Umbilical cord (tissue), 1 donor: ENCODE measurements at regions not wholly inside any gene's neighbourhood (a gene's known extent, or its start where the extent isn't known, plus 50 kb on each side); places are given as distances from the start of the nearest gene placed in this dataset.
A peak's percentile ranks its signal among the peaks of the same experiment; 100 is the strongest.

Experiments used
- DNase-seq: peaks from one replicate; pipeline ENCODE4 v3.0.0-alpha.2; 2015; ENCODE audit warnings: low spot score

DNA sequence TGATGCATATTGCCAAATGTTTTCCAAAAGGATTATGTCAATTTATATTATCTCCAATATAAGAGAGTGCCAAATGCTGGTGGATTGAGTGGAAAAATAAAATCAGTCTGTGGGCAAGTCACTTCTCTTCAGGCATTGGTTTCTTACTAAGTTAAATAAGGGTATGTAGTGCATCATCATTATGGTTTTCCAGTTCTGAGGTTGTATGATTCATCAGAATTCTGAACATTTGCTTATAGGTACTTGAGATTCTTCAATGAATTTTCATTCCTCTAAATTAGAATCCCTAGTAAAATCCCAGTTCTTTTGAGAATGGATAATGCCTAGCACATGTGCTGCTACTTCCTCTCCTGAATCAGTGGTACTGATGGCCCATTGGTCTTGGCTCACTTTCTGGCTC lies 188.9 kb upstream of the OSR1 start:
- no peak for DNase-seq

- DNase-seq: no peak
These were observed 187.1 kb upstream of the OSR1 start for GRCh38 chr2:19545507-19545906.

DNA sequence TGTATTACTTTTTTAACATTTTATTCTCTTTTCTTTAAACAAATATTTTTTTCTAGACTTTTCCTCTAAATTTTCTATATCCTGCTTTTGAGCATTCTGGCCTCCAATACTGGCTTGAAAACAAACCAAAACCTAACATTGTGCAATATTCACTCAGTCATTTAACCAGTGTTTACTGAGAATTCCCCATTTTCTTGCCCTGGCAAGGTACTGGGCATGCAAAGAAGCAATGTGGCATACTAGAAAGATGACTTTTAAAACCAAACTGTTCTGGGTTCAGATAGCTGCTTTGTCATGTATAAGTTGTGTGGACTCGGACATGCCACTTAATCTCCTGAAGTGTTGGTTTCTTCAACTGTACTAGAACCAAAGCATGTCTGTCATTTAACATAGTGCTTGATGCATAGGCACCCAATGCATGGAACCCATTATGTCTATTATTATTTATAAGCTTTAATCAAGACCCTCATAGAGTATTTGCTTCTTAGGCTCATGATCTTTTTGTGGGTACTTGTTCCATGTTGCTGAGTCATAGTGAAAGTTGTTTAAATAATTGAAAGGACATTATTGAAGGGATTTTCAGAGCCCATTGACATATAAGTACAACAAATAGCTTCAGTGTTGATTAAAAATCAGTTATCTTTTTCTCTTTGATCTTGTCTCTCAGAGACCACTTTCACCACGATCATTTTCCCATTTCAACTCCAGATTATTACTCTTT lies 185.4 kb upstream of the OSR1 start:
- DNase-seq: no peak

DNA sequence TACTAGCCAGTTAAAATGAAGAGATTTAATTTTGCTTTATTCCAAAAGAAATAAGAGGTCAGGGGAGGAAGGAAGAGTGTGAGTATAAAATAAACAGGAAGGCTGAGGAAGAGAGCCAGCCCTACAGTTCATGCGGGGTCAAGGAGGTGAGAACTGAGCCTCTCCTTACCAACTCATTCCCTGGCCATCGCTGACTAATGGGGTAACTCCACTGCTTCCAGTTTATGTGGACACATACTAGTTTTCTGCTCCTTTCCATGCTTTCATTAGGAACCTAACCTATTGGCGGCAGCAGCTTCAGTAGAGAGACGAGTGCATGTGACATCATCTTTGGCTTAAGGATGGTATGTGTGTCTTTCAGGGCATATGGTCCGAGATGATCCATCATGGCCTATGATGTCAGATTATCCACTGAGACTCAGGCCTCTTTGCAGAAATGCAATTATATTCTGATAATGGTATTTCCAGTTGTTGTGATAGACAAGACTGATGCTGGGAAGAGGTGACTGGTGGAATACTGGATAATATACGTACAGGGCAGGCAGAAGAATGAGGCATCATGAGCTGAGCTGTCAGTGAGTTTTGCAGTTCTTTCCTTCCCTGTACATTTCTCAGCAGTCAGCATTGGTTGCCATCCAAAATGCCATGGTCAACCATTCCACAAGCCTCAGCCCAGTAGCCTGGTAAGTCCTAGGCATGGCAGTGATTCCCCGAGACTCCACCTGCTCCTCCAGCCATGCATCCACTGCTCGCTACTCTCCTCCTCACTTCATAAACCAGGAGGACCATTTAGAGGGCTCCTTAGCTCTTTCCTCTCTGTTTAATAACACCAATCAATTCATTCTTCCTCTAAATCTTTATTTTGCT lies 184.6 kb upstream of the OSR1 start:
- peak; percentile 28 for DNase-seq

- no peak for DNase-seq
These were observed 183.5 kb upstream of the OSR1 start for GRCh38 chr2:19541884-19542283.

GRCh38 chr2:19540739-19541525 lies 182.5 kb upstream of the OSR1 start:
- DNase-seq: peak; percentile 85

DNA sequence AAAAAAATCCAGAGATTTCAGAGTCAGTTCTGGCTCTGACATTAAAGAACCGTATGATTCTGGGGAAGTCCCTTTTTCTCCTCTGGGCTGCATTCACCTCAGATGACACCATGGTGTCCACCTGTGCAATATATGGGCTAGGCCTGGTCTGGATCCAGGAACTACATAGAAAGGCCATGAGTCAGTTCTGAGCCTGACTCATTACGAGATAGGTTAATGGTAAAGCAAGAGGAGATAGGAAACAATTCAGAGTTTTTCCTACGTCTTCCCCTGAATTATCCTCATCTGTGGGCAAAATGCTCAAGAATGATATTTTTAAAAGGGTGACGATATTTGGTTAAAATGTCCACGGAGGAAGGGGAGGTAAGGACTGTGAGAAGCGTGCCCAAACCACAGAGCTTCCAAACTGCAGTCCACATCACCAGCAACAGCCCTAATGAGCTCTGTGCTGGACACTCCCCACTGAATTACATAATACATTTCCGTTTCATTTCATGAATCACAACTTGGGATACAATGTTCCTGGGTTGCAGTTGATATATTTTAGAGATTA lies 180.1 kb upstream of the OSR1 start:
- peak; percentile 52 for DNase-seq

- no peak for DNase-seq
These were observed 177.7 kb upstream of the OSR1 start for GRCh38 chr2:19536136-19536535.

DNA sequence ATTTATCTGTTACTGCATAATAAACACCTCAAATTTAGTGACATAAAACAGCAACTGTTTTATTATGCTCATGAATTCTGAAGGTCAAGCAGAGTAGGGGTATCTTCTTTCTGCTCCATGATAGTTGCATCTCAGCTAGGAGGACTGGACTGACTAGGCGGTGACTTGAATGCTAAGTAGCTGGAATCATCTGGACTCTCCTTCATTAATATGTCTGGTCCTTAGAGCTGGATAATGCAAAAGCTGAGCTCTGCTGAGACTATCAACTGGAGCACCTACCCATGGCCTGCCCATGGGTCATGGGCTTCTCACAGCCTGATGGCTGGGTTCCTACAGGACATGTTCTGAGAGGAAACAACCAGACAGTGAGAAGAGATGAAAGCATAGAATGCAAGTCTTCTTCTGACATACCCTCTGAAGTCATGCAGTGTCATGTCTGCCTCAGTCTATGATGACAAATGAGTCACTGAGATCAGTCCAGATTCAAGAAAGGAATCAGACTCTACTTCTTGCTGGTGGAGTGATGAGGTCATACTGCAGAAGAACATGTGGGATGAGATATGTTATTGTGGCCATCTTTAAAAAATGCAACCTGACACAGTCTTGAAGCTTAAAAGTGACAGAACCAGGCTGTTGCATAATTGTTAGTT lies 174.2 kb upstream of the OSR1 start:
- DNase-seq: no peak

DNA sequence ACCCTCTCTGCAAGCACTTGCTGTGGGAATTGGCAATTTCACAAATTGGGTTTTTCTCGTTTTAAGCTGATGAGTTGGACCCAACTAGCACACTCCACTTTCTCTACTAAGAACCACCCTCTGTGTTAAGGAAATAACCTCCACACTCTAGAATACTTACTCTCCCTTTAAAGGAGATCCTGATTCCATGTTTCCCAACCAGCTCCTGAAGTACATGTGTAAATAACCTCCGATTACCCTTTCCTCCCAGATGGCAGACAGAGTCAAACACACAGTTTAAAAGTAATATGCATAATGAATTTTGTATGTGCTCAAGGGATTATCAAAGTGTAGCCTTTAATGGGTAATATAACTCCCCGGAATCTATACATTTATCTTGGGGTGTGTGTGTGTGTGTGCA lies 171.3 kb upstream of the OSR1 start:
- no peak for DNase-seq

DNA sequence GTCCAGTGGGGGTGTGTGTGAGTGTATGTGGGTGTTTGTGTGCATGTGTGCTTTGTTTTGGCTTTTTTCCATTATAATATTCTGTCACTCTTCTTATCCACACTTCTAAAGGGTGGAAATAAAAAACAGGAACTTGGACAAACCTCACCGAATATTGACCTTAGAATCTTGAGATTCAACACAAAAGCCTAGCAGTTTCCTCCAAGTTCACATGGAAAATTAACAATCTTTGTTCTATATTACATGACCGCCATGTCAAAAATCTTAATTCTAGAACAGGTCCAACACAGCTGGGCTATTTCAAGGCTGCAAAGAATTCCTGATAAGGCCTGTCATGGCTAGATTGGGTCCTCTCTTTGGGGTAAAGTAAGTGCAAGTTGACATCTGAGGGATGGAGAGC lies 169.3 kb upstream of the OSR1 start:
- DNase-seq: no peak

DNA sequence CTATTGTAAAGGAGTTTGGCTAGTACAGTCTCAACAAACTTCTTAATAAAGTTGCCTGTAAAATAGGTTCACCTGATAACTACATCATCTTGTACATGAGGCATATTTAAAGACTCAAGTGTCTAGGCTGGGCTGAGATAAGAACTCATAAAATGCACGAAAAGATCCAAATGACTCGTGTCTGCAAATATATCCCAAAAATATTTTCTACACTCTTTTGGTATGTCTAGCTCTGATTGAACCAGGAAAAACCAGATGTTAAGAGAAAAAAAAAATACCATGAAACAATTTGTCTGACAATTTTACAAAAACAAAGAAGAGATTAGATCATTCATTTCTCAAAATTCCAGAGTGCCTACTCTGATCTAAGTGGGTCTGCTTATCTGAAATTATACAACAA lies 166.9 kb upstream of the OSR1 start:
- peak; percentile 23 for DNase-seq

DNA sequence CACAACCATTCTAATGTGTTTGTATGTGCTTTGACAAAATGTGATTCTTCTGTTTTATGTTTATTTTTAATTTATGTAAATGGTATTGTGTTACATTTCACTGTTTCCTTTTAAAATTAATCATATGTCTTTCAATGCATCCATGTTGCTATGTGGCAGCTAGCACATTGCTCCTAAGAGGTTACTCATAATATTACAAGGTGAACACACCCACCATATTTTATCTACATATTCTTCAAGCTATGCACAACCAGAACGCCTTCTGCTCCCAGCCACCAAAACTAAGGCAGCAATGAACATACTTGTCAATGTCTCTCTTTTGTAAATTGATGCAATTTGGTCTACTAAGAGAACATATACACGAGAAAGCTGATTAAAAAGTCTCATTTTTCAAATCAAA lies 160.6 kb upstream of the OSR1 start:
- no peak for DNase-seq

GRCh38 chr2:19507137-19507536 lies 148.7 kb upstream of the OSR1 start:
- DNase-seq: no peak

GRCh38 chr2:19505199-19506136 lies 147.0 kb upstream of the OSR1 start:
- DNase-seq: no peak

- DNase-seq: no peak
These were observed 146.2 kb upstream of the OSR1 start for GRCh38 chr2:19504400-19505198.

DNA sequence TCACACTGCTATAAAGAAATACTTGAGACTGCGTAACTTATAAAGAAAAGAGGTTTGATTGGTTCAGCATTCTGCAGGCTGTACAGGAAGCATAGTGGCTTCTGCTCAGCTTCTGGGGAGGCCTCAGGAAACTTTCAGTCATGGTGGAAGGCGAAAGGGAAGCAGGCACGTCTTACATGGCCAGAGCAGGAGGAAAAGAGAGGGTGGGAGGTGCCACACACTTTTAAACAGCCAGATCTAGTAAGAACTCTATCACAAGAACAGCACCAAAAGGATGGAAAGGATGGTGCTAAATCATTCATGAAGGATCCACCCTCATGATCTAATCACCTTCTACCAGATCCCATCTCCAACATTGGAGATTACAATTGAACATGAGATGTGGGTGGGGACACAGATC lies 145.5 kb upstream of the OSR1 start:
- no peak for DNase-seq

DNA sequence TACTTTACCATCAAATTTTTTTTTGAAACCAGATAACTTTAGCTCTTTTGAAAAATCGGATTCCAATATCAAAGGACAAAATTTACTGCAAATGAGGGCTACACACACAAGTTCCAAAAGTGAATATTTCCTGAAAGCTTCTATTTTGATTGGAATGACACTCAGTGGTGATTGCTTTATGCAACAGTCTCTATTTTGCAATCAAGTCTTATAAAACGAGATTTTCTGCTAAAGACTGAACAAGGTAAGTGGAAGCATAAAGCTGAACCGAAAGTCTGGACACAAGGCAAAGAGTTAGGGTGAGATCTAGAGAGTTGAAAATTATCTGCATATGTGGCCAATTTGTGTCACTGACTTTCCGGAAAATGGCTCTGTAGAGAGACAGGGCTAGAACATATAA lies 145.0 kb upstream of the OSR1 start:
- DNase-seq: no peak

GRCh38 chr2:19500126-19500525 lies 141.7 kb upstream of the OSR1 start:
- no peak for DNase-seq

- DNase-seq: no peak
These were observed 138.2 kb upstream of the OSR1 start for GRCh38 chr2:19496646-19497045.
